Ovary (tissue), 3 donors: ENCODE measurements at regions not wholly inside any gene's neighbourhood (a gene's known extent, or its start where the extent isn't known, plus 50 kb on each side); places are given as distances from the start of the nearest gene placed in this dataset.

Experiments used
- POLR2A ChIP-seq: fragments of 450-650 bp; IDR thresholded peaks from one replicate; pipeline ENCODE4 v1.6.1; 2017; ENCODE audit warnings: antibody characterized with exemption, mild to moderate bottlenecking, moderate library complexity
- TF ChIP-seq, protein P1 (sequence below), 3 donors: fragments of 450-650 bp in 2 of 3; fragments of 200-600 bp in 1 of 3; IDR thresholded peaks; one replicate each; pipeline versions ENCODE4 v1.5.1 to v1.8.0; 2016 to 2022; ENCODE audit warnings: antibody characterized with exemption in 3 of 3, mild to moderate bottlenecking in 1 of 3
- donor health status: DM: no; HTN: no; CAD: no.

DNA sequence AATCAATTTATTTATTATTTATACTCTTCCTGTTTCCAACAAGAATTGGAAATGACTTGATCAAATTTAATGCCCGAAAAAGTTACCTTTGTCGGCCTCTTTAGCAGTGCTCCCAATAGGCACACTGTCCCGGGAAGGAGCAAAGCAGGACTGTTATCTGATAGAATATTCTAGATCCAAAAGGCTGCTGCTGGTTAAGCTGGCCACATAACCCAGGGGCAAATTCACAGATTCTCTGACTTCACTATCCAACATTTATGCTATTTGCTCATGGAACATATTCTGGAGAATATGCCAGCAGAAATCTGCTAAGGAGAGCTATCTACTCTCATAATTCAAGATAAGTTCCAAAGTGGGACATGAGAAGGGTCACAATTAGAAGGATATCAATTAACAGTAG, 100.2 kb upstream of the DMAC1 start:
- no peak for TF ChIP-seq POLR2A
- TF ChIP-seq, protein P1, sequence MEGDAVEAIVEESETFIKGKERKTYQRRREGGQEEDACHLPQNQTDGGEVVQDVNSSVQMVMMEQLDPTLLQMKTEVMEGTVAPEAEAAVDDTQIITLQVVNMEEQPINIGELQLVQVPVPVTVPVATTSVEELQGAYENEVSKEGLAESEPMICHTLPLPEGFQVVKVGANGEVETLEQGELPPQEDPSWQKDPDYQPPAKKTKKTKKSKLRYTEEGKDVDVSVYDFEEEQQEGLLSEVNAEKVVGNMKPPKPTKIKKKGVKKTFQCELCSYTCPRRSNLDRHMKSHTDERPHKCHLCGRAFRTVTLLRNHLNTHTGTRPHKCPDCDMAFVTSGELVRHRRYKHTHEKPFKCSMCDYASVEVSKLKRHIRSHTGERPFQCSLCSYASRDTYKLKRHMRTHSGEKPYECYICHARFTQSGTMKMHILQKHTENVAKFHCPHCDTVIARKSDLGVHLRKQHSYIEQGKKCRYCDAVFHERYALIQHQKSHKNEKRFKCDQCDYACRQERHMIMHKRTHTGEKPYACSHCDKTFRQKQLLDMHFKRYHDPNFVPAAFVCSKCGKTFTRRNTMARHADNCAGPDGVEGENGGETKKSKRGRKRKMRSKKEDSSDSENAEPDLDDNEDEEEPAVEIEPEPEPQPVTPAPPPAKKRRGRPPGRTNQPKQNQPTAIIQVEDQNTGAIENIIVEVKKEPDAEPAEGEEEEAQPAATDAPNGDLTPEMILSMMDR (IDR thresholded peaks at IDR 0.05): no peak
